ENCODE measurements at regions not wholly inside any gene's neighbourhood (a gene's known extent, or its start where the extent isn't known, plus 50 kb on each side); places are given as distances from the start of the nearest gene placed in this dataset.

GRCh38 chr2:212628586-212628985 is 90.0 kb upstream of the ERBB4 start:
- TF ChIP-seq, protein P1, sequence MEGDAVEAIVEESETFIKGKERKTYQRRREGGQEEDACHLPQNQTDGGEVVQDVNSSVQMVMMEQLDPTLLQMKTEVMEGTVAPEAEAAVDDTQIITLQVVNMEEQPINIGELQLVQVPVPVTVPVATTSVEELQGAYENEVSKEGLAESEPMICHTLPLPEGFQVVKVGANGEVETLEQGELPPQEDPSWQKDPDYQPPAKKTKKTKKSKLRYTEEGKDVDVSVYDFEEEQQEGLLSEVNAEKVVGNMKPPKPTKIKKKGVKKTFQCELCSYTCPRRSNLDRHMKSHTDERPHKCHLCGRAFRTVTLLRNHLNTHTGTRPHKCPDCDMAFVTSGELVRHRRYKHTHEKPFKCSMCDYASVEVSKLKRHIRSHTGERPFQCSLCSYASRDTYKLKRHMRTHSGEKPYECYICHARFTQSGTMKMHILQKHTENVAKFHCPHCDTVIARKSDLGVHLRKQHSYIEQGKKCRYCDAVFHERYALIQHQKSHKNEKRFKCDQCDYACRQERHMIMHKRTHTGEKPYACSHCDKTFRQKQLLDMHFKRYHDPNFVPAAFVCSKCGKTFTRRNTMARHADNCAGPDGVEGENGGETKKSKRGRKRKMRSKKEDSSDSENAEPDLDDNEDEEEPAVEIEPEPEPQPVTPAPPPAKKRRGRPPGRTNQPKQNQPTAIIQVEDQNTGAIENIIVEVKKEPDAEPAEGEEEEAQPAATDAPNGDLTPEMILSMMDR (IDR thresholded peaks at IDR 0.05; ENCODE audit: low read length): no peak
- TF ChIP-seq EZH2phosphoT487 (IDR thresholded peaks at IDR 0.05; ENCODE audit: low read length): no peak

Data from MM.1S (cell line).